Hepatocyte (in vitro differentiated cells): ENCODE measurements at regions not wholly inside any gene's neighbourhood (a gene's known extent, or its start where the extent isn't known, plus 50 kb on each side); places are given as distances from the start of the nearest gene placed in this dataset.

Experiments
- EZH2 ChIP-seq: fragments of 200-600 bp; sonication (generic); IDR thresholded peaks from 2 replicates; pipeline ENCODE4 v1.6.1; 2016; ENCODE audit warnings: antibody characterized with exemption, mild to moderate bottlenecking, borderline replicate concordance
- EZH2phosphoT487 ChIP-seq: fragments of 200-600 bp; sonication (generic); IDR thresholded peaks from one replicate; pipeline ENCODE4 v1.6.1; 2018; ENCODE audit warnings: antibody characterized with exemption, mild to moderate bottlenecking, low read depth, moderate library complexity; ENCODE audit not compliant: unreplicated experiment, severe bottlenecking
- TF ChIP-seq, protein P1 (sequence below): fragments of 200-600 bp; sonication (generic); IDR thresholded peaks from 2 replicates; pipeline ENCODE4 v1.5.1; 2016; ENCODE audit warnings: antibody characterized with exemption, mild to moderate bottlenecking; ENCODE audit not compliant: poor library complexity

DNA sequence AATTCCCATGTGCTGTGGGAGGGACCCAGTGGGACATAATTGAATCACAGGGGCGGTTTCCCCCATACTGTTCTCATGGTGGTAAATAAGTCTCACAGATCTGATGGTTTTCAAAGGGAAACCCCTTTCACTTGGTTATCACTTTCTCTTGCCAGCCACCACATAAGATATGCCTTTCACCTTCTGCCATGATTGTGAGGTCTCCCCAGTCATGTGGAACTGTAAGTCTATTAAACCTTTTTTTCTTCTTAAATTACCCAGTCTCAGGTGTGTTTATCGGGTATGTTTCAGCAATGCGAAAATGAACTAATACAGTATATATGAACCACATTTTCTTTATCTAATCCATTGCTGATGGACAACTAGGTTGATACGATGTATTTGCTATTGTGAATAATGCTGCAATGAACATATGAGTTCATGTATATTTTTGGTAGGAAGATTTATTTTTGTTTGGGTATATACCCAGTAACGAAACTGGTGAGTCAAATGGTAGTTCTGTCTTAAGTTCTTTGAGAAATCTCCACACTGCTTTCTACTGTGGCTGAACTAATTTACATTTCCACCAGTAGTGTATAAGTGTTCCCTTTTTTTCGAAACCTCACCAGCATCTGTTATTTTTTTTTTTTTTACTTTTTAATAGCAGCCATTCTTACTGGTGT, 70.0 kb upstream of the HGF start:
- TF ChIP-seq, protein P1, sequence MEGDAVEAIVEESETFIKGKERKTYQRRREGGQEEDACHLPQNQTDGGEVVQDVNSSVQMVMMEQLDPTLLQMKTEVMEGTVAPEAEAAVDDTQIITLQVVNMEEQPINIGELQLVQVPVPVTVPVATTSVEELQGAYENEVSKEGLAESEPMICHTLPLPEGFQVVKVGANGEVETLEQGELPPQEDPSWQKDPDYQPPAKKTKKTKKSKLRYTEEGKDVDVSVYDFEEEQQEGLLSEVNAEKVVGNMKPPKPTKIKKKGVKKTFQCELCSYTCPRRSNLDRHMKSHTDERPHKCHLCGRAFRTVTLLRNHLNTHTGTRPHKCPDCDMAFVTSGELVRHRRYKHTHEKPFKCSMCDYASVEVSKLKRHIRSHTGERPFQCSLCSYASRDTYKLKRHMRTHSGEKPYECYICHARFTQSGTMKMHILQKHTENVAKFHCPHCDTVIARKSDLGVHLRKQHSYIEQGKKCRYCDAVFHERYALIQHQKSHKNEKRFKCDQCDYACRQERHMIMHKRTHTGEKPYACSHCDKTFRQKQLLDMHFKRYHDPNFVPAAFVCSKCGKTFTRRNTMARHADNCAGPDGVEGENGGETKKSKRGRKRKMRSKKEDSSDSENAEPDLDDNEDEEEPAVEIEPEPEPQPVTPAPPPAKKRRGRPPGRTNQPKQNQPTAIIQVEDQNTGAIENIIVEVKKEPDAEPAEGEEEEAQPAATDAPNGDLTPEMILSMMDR: no peak
- TF ChIP-seq EZH2 (no peak), EZH2phosphoT487 (no peak)
